Uterus (tissue), 3 donors: ENCODE measurements at regions not wholly inside any gene's neighbourhood (a gene's known extent, or its start where the extent isn't known, plus 50 kb on each side); places are given as distances from the start of the nearest gene placed in this dataset.

ENCODE experiments used
- DNase-seq, 2 donors: peaks; one replicate each; pipeline ENCODE4 v3.0.0-alpha.2; 2019 to 2020
- H3K27ac ChIP-seq, 2 donors: fragments of 200-600 bp; sonication (generic); 1 replicate in 1 of 2; 2 replicates in 1 of 2; pipeline ENCODE4 v1.5.1; 2016 to 2018
- H3K27me3 ChIP-seq, 2 donors: fragments of 200-600 bp; sonication (generic); one replicate each; pipeline ENCODE4 v1.5.1; 2018 to 2019; ENCODE audit warnings: control low read depth in 1 of 2
- H3K36me3 ChIP-seq, 2 donors: fragments of 200-600 bp; sonication (generic); one replicate each; pipeline ENCODE4 v1.5.1; 2019; ENCODE audit warnings: control low read depth in 1 of 2
- H3K4me1 ChIP-seq, 2 donors: fragments of 200-600 bp; sonication (generic); one replicate each; pipeline ENCODE4 v1.5.1; 2018 to 2019; ENCODE audit warnings: control low read depth in 1 of 2
- H3K4me3 ChIP-seq, 2 donors: fragments of 200-600 bp; sonication (generic); 1 replicate in 1 of 2; 2 replicates in 1 of 2; pipeline ENCODE4 v1.5.1; 2018 to 2019; ENCODE audit warnings: mild to moderate bottlenecking in 1 of 2
- H3K9me3 ChIP-seq, 2 donors: fragments of 200-600 bp; sonication (generic); one replicate each; pipeline ENCODE4 v1.5.1; 2019; ENCODE audit warnings: control low read depth in 1 of 2
- POLR2A ChIP-seq, 2 donors: fragments of 450-650 bp; IDR thresholded peaks; one replicate each; pipeline ENCODE4 v1.6.1; 2016; ENCODE audit warnings: antibody characterized with exemption in 2 of 2, mild to moderate bottlenecking in 1 of 2, moderate library complexity in 1 of 2
- intact Hi-C: fragments of 100-400 bp; cut with DNase I; formaldehyde crosslinking; loops from one replicate; pipeline ENCODE4 v1.15.1; 2023; ENCODE audit warnings: low total_unique reads
- TF ChIP-seq, protein P1 (sequence below), 4 experiments: fragments of 200-600 bp in 2 of 4; fragments of 450-650 bp in 2 of 4; sonication (generic) in 2 of 4; IDR thresholded peaks; one replicate each; pipeline ENCODE4 v1.5.1; 2016 to 2019; ENCODE audit warnings: antibody characterized with exemption in 4 of 4, mild to moderate bottlenecking in 2 of 4, moderate library complexity in 1 of 4
- donor health status: DM: yes; HTN: yes; CAD: no.

DNA sequence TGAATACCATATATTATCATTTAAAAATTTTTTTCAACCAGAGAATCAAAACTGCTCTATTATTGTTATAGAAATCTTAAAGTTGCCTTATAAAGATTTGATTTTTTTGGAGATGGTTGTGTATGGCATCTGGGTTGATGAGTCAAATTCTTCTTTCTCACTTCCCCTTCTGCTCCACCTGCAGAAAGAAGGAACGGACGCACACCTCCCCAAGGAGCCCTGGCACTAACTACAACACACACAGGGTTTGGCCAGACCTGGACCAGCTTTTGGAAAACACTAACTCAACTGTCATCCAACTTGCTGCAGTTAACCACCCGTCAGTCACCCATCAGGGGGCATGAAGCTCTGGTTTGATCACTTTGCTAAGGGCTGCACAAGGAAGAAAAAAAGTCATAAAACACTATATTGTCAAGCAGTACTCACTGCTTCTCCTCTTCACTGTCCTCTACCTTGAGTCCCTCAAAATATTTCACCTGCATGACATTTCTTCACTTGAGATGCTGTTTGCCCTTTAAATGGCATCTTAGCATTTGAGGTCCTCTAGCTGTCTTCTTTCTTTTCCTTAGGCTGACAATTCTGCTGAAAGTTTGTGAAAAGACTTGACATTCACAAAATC lies 266.7 kb upstream of the PHF14 start:
- Histone ChIP-seq H3K36me3 (no peaks in the 10 kb centered on the region), H3K4me1 (no peaks in the 10 kb centered on the region), H3K27ac (no peak overlapping the region), H3K4me3 (no peak overlapping the region), H3K9me3 (no peaks in the 10 kb centered on the region), H3K27me3 (no peaks in the 10 kb centered on the region)
- no peak for DNase-seq
- TF ChIP-seq, protein P1, sequence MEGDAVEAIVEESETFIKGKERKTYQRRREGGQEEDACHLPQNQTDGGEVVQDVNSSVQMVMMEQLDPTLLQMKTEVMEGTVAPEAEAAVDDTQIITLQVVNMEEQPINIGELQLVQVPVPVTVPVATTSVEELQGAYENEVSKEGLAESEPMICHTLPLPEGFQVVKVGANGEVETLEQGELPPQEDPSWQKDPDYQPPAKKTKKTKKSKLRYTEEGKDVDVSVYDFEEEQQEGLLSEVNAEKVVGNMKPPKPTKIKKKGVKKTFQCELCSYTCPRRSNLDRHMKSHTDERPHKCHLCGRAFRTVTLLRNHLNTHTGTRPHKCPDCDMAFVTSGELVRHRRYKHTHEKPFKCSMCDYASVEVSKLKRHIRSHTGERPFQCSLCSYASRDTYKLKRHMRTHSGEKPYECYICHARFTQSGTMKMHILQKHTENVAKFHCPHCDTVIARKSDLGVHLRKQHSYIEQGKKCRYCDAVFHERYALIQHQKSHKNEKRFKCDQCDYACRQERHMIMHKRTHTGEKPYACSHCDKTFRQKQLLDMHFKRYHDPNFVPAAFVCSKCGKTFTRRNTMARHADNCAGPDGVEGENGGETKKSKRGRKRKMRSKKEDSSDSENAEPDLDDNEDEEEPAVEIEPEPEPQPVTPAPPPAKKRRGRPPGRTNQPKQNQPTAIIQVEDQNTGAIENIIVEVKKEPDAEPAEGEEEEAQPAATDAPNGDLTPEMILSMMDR (IDR thresholded peaks at IDR 0.05): no peak
- no peak for TF ChIP-seq POLR2A (IDR thresholded peaks at IDR 0.05)
- intact Hi-C loops: no loop called here

GRCh38 chr7:10707519-10707918 lies 266.2 kb upstream of the PHF14 start:
- no peaks in the 10 kb centered on the region for H3K27me3 ChIP-seq
- no peaks in the 10 kb centered on the region for H3K9me3 ChIP-seq
- TF ChIP-seq, protein P1 (IDR thresholded peaks at IDR 0.05): no peak
- TF ChIP-seq POLR2A (IDR thresholded peaks at IDR 0.05): no peak
- no peak overlapping the region for H3K4me3 ChIP-seq
- no peaks in the 10 kb centered on the region for H3K36me3 ChIP-seq
- no peaks in the 10 kb centered on the region for H3K4me1 ChIP-seq
- no peak for DNase-seq
- intact Hi-C loops: no loop called here
- H3K27ac ChIP-seq: no peak overlapping the region

- Histone ChIP-seq H3K27me3 (no peaks in the 10 kb centered on the region), H3K4me1 (no peaks in the 10 kb centered on the region), H3K9me3 (no peaks in the 10 kb centered on the region), H3K4me3 (no peak overlapping the region), H3K36me3 (no peaks in the 10 kb centered on the region), H3K27ac (no peak overlapping the region)
- intact Hi-C loops: no loop called here
- TF ChIP-seq, protein P1 (IDR thresholded peaks at IDR 0.05): no peak
- TF ChIP-seq POLR2A (IDR thresholded peaks at IDR 0.05): no peak
- DNase-seq: no peak
Measured at GRCh38 chr7:10708447-10708846, 265.2 kb upstream of the PHF14 start.

GRCh38 chr7:10718768-10719167 lies 254.9 kb upstream of the PHF14 start:
- Histone ChIP-seq H3K27me3 (no peaks in the 10 kb centered on the region), H3K36me3 (no peaks in the 10 kb centered on the region), H3K9me3 (no peaks in the 10 kb centered on the region), H3K4me1 (no peaks in the 10 kb centered on the region), H3K4me3 (no peak overlapping the region), H3K27ac (no peak overlapping the region)
- intact Hi-C loops: no loop called here
- TF ChIP-seq, protein P1 (IDR thresholded peaks at IDR 0.05): no peak
- no peak for TF ChIP-seq POLR2A (IDR thresholded peaks at IDR 0.05)
- DNase-seq: no peak

- DNase-seq: no peak
- Histone ChIP-seq H3K27ac (no peak overlapping the region), H3K9me3 (no peaks in the 10 kb centered on the region), H3K36me3 (no peaks in the 10 kb centered on the region), H3K27me3 (no peaks in the 10 kb centered on the region), H3K4me3 (no peak overlapping the region), H3K4me1 (no peaks in the 10 kb centered on the region)
- TF ChIP-seq, protein P1 (IDR thresholded peaks at IDR 0.05): no peak
- TF ChIP-seq POLR2A (IDR thresholded peaks at IDR 0.05): no peak
- intact Hi-C loops: no loop called here
Measured at GRCh38 chr7:10720042-10720441, 253.6 kb upstream of the PHF14 start.
